ENCODE measurements at regions not wholly inside any gene's neighbourhood (a gene's known extent, or its start where the extent isn't known, plus 50 kb on each side); places are given as distances from the start of the nearest gene placed in this dataset.
"Not testable (repeated sequence)": the region's sequence is repeated elsewhere in the genome, so short reads cannot be mapped to it uniquely, and the experiment has no call there.

- DNase-seq: no peak
- Histone ChIP-seq H3K27ac (ENCODE audit: insufficient read depth, low read length, poor library complexity, severe bottlenecking) (no peak overlapping the region), H3K4me3 (ENCODE audit: insufficient read depth, low read depth, low read length, poor library complexity, severe bottlenecking) (no peak overlapping the region), H3K9me3 (ENCODE audit: control insufficient read depth, low read length) (no peaks in the 10 kb centered on the region), H3K27me3 (replicated peaks; ENCODE audit: control insufficient read depth, insufficient read depth, low read length, poor library complexity, severe bottlenecking) (no peaks in the 10 kb centered on the region), H3K4me1 (ENCODE audit: control insufficient read depth, insufficient read depth, low read length, poor library complexity, severe bottlenecking) (no peaks in the 10 kb centered on the region), H3K36me3 (ENCODE audit: control insufficient read depth, insufficient read depth, low read length) (no peaks in the 10 kb centered on the region)
These were observed 421.0 kb upstream of the KLF12 start for GRCh38 chr13:74555276-74555625.

GRCh38 chr13:74554569-74555275 is 420.5 kb upstream of the KLF12 start:
- no peaks in the 10 kb centered on the region for H3K9me3 ChIP-seq (ENCODE audit: control insufficient read depth, low read length)
- no peaks in the 10 kb centered on the region for H3K4me1 ChIP-seq (ENCODE audit: control insufficient read depth, insufficient read depth, low read length, poor library complexity, severe bottlenecking)
- H3K4me3 ChIP-seq (ENCODE audit: insufficient read depth, low read depth, low read length, poor library complexity, severe bottlenecking): no peak overlapping the region
- no peaks in the 10 kb centered on the region for H3K27me3 ChIP-seq (replicated peaks; ENCODE audit: control insufficient read depth, insufficient read depth, low read length, poor library complexity, severe bottlenecking)
- DNase-seq: no peak
- no peak overlapping the region for H3K27ac ChIP-seq (ENCODE audit: insufficient read depth, low read length, poor library complexity, severe bottlenecking)
- H3K36me3 ChIP-seq (ENCODE audit: control insufficient read depth, insufficient read depth, low read length): no peaks in the 10 kb centered on the region

- H3K9me3 ChIP-seq (ENCODE audit: control insufficient read depth, low read length): no peaks in the 10 kb centered on the region
- H3K4me1 ChIP-seq (ENCODE audit: control insufficient read depth, insufficient read depth, low read length, poor library complexity, severe bottlenecking): no peaks in the 10 kb centered on the region
- H3K4me3 ChIP-seq (ENCODE audit: insufficient read depth, low read depth, low read length, poor library complexity, severe bottlenecking): no peak overlapping the region
- H3K36me3 ChIP-seq (ENCODE audit: control insufficient read depth, insufficient read depth, low read length): no peaks in the 10 kb centered on the region
- H3K27ac ChIP-seq (ENCODE audit: insufficient read depth, low read length, poor library complexity, severe bottlenecking): no peak overlapping the region
- no peaks in the 10 kb centered on the region for H3K27me3 ChIP-seq (replicated peaks; ENCODE audit: control insufficient read depth, insufficient read depth, low read length, poor library complexity, severe bottlenecking)
- DNase-seq: no peak
These were observed 415.8 kb upstream of the KLF12 start for GRCh38 chr13:74550039-74550438.

GRCh38 chr13:74536649-74537048 is 402.4 kb upstream of the KLF12 start:
- H3K4me1 ChIP-seq (ENCODE audit: control insufficient read depth, insufficient read depth, low read length, poor library complexity, severe bottlenecking); DNase-seq; H3K4me3 ChIP-seq (ENCODE audit: insufficient read depth, low read depth, low read length, poor library complexity, severe bottlenecking); H3K27me3 ChIP-seq (replicated peaks; ENCODE audit: control insufficient read depth, insufficient read depth, low read length, poor library complexity, severe bottlenecking); H3K9me3 ChIP-seq (ENCODE audit: control insufficient read depth, low read length); H3K27ac ChIP-seq (ENCODE audit: insufficient read depth, low read length, poor library complexity, severe bottlenecking); H3K36me3 ChIP-seq (ENCODE audit: control insufficient read depth, insufficient read depth, low read length): not testable (repeated sequence)

- H3K27ac ChIP-seq (ENCODE audit: insufficient read depth, low read length, poor library complexity, severe bottlenecking): no peak overlapping the region
- H3K4me3 ChIP-seq (ENCODE audit: insufficient read depth, low read depth, low read length, poor library complexity, severe bottlenecking): no peak overlapping the region
- no peaks in the 10 kb centered on the region for H3K27me3 ChIP-seq (replicated peaks; ENCODE audit: control insufficient read depth, insufficient read depth, low read length, poor library complexity, severe bottlenecking)
- no peaks in the 10 kb centered on the region for H3K9me3 ChIP-seq (ENCODE audit: control insufficient read depth, low read length)
- no peak for DNase-seq
- no peaks in the 10 kb centered on the region for H3K4me1 ChIP-seq (ENCODE audit: control insufficient read depth, insufficient read depth, low read length, poor library complexity, severe bottlenecking)
- H3K36me3 ChIP-seq (ENCODE audit: control insufficient read depth, insufficient read depth, low read length): no peaks in the 10 kb centered on the region
These were observed 399.0 kb upstream of the KLF12 start for GRCh38 chr13:74533226-74533625.

GRCh38 chr13:74530011-74530410 is 395.8 kb upstream of the KLF12 start:
- no peak overlapping the region for H3K27ac ChIP-seq (ENCODE audit: insufficient read depth, low read length, poor library complexity, severe bottlenecking)
- DNase-seq: no peak

GRCh38 chr13:74528734-74529513 is 394.7 kb upstream of the KLF12 start:
- Histone ChIP-seq H3K9me3 (ENCODE audit: control insufficient read depth, low read length) (no peaks in the 10 kb centered on the region), H3K36me3 (ENCODE audit: control insufficient read depth, insufficient read depth, low read length) (no peaks in the 10 kb centered on the region), H3K27ac (ENCODE audit: insufficient read depth, low read length, poor library complexity, severe bottlenecking) (no peak overlapping the region), H3K4me1 (ENCODE audit: control insufficient read depth, insufficient read depth, low read length, poor library complexity, severe bottlenecking) (no peaks in the 10 kb centered on the region), H3K27me3 (replicated peaks; ENCODE audit: control insufficient read depth, insufficient read depth, low read length, poor library complexity, severe bottlenecking) (no peaks in the 10 kb centered on the region), H3K4me3 (ENCODE audit: insufficient read depth, low read depth, low read length, poor library complexity, severe bottlenecking) (no peak overlapping the region)
- no peak for DNase-seq

More at GRCh38 chr13:74530011-74530410, 395.8 kb upstream of the KLF12 start:
- Histone ChIP-seq H3K4me3 (ENCODE audit: insufficient read depth, low read depth, low read length, poor library complexity, severe bottlenecking) (no peak overlapping the region), H3K9me3 (ENCODE audit: control insufficient read depth, low read length) (no peaks in the 10 kb centered on the region), H3K36me3 (ENCODE audit: control insufficient read depth, insufficient read depth, low read length) (no peaks in the 10 kb centered on the region), H3K27me3 (replicated peaks; ENCODE audit: control insufficient read depth, insufficient read depth, low read length, poor library complexity, severe bottlenecking) (no peaks in the 10 kb centered on the region), H3K4me1 (ENCODE audit: control insufficient read depth, insufficient read depth, low read length, poor library complexity, severe bottlenecking) (no peaks in the 10 kb centered on the region)

- no peak overlapping the region for H3K27ac ChIP-seq (ENCODE audit: insufficient read depth, low read length, poor library complexity, severe bottlenecking)
- no peaks in the 10 kb centered on the region for H3K36me3 ChIP-seq (ENCODE audit: control insufficient read depth, insufficient read depth, low read length)
- no peak overlapping the region for H3K4me3 ChIP-seq (ENCODE audit: insufficient read depth, low read depth, low read length, poor library complexity, severe bottlenecking)
- H3K4me1 ChIP-seq (ENCODE audit: control insufficient read depth, insufficient read depth, low read length, poor library complexity, severe bottlenecking): no peaks in the 10 kb centered on the region
- no peaks in the 10 kb centered on the region for H3K9me3 ChIP-seq (ENCODE audit: control insufficient read depth, low read length)
- no peaks in the 10 kb centered on the region for H3K27me3 ChIP-seq (replicated peaks; ENCODE audit: control insufficient read depth, insufficient read depth, low read length, poor library complexity, severe bottlenecking)
- DNase-seq: no peak
These were observed 388.9 kb upstream of the KLF12 start for GRCh38 chr13:74523057-74523456.

GRCh38 chr13:74511523-74511922 is 377.3 kb upstream of the KLF12 start:
- Histone ChIP-seq H3K9me3 (ENCODE audit: control insufficient read depth, low read length) (peaks cover 5% of the 10 kb centered on the region), H3K4me3 (ENCODE audit: insufficient read depth, low read depth, low read length, poor library complexity, severe bottlenecking) (no peak overlapping the region), H3K36me3 (ENCODE audit: control insufficient read depth, insufficient read depth, low read length) (no peaks in the 10 kb centered on the region), H3K27ac (ENCODE audit: insufficient read depth, low read length, poor library complexity, severe bottlenecking) (no peak overlapping the region), H3K27me3 (replicated peaks; ENCODE audit: control insufficient read depth, insufficient read depth, low read length, poor library complexity, severe bottlenecking) (no peaks in the 10 kb centered on the region), H3K4me1 (ENCODE audit: control insufficient read depth, insufficient read depth, low read length, poor library complexity, severe bottlenecking) (no peaks in the 10 kb centered on the region)
- no peak for DNase-seq

GRCh38 chr13:74487091-74487722 is 353.0 kb upstream of the KLF12 start:
- no peaks in the 10 kb centered on the region for H3K9me3 ChIP-seq (ENCODE audit: control insufficient read depth, low read length)
- DNase-seq: no peak
- H3K27ac ChIP-seq (ENCODE audit: insufficient read depth, low read length, poor library complexity, severe bottlenecking): no peak overlapping the region
- H3K4me1 ChIP-seq (ENCODE audit: control insufficient read depth, insufficient read depth, low read length, poor library complexity, severe bottlenecking): no peaks in the 10 kb centered on the region
- H3K4me3 ChIP-seq (ENCODE audit: insufficient read depth, low read depth, low read length, poor library complexity, severe bottlenecking): no peak overlapping the region
- no peaks in the 10 kb centered on the region for H3K36me3 ChIP-seq (ENCODE audit: control insufficient read depth, insufficient read depth, low read length)
- no peaks in the 10 kb centered on the region for H3K27me3 ChIP-seq (replicated peaks; ENCODE audit: control insufficient read depth, insufficient read depth, low read length, poor library complexity, severe bottlenecking)
